ENCODE measurements at regions not wholly inside any gene's neighbourhood (a gene's known extent, or its start where the extent isn't known, plus 50 kb on each side); places are given as distances from the start of the nearest gene placed in this dataset.
"Not testable (repeated sequence)": the region's sequence is repeated elsewhere in the genome, so short reads cannot be mapped to it uniquely, and the experiment has no call there.

DNA sequence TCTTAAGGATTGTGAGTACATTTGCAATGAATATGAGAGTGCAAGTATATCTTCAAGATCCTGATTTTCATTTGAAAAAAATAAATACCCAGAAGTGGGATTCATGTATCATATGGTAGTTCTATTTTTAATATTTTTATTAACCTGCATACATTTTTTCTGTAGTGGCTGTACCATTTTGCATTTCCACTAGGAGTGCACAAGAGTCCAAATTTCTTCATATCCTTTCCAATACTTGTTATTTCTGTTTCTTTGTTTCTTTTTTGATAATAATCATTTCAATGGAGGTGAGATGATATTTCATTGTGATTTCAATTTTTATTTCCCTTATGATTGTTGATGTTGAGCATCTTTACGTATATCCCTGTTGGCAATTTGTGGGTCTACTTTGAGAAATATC is 759.8 kb upstream of the CNTN5 start:
- no peak for FAIRE-seq

DNA sequence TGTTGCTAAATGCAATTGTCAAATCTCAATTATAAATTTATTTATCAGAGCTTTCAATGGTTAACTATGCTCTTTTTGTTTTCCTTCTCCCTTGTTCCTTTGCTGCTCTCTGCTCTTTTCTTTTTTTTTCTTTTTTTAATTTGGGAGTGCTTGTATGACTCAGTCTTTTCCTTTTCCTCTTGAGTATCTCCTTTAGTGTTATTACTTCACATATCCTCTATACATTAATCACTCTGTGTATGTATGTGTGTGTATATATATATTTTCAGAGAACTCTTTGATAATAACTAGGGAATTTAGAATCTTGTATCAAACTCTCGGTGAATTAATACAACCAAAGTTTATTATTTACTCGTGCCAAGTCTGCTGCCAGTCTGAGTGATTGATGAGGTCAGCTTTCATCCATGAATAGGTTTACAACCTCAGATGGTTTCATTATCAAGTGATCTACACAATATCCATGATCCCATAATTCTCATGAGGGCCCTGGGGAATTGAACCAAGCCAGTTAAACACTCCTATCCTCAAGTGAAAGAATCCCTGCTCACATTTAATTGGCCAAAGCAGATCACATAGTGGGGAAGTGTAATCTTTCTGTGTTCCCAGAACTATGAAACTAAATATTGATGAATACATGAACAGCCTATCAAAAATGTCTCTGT is 743.4 kb upstream of the CNTN5 start:
- no peak for FAIRE-seq

- no peak for FAIRE-seq
Measured at GRCh38 chr11:98289617-98290263, 731.0 kb upstream of the CNTN5 start.

- FAIRE-seq = no peak
Measured at GRCh38 chr11:98296091-98296880, 724.5 kb upstream of the CNTN5 start.

DNA sequence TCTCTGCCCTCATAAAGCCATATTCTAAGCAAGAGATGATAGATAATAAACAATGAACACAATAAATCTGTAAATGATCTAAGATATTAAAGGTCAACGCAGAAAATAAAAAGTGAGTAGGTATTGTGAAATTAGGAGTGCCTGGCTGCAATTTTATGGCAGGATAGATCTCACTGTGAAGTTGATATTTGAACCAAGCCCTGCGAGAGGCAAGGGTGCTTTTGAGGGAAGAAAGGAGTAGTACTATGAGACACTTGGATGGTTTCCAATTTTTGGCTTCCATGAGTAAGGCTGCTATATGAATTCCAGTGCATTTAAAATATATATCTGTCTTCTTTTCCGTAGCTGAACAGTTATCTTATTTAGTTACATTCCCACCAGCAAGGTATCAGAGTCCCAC is 720.0 kb upstream of the CNTN5 start:
- no peak for FAIRE-seq

DNA sequence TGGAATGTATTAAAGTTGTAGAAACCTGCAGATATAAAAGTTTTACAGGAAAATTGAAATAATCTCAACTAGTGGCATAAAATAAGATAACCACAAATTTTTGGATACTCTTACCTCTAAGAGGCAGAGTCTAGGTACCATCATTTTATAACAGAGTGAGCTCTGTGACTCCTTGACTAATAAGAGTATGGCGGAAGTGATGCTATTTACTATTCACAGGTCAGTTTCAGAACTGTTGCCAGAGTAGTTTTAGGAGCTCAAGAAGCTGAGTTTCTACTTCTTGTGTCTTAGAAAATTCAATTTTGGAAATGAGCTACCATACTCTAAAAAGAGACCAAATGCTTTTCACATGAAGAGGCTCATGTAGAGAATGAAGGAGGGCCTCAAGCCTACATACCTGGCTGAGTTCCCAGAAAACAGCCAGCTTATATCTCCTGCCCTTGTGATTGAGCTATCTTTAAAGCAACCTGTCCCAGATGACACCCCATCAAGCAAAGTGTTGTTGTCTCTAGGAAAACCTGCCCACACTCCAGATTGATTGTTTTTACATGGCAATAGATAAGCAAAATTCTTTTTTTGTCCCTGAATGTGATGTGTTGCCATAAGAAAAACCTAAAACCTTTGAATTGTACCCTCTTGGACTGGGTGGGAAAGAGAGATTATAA is 712.8 kb upstream of the CNTN5 start:
- FAIRE-seq = no peak

GRCh38 chr11:98330306-98330705 is 690.4 kb upstream of the CNTN5 start:
- not testable (repeated sequence) for FAIRE-seq

DNA sequence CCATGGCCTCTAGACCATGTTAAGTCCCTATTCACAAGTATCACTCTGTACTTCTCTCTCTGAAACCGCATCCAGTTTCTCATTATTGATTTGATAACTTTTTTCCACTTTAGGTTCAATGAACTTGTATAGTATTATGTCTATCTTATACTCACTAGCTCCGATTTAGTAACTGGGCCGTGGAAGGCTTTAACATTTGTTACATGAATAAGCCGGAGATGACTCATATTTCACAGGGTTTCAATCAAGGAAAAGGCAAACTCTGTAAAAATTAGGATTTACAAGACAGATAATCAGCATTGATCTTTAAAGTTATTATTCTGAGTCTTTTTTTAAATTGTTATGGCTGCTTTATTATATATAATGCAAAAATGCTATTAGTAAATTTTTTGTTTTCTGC is 662.2 kb upstream of the CNTN5 start:
- no peak for FAIRE-seq

DNA sequence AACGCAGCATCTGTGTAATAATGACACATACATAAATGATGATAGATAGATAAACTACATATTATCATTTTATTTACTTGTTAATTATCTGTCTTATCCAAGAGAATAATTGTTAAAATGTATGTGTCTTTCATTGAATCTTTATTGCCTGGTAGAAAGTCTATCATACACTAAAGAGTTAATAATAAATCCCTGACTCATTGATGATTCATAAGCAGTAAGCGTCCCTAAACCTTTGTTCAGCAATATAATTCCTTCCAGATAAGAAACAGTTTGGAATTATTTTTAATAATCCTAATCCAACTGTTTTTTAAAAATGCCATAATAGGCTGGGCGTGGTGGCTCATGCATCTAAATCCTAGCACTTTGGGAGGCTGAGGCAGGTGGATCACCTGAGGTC is 655.6 kb upstream of the CNTN5 start:
- FAIRE-seq = no peak

DNA sequence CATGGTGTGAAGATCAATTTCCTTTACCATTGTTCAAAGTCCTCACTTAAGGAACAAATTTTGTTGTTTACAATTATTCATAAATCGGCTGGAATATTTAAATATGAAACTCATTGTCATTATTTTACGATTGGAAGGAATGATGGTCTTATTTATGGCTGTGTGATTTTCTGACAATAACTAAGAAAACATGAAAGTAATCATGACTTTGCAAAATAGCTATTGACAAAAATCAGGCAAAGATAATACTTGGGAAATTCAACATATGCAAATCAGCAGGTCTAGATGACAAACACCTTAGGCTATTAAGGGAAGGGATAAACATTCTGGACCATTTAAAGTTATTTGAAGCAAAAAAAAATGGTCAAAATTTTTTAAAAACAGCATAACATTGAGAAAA is 654.8 kb upstream of the CNTN5 start:
- no peak for FAIRE-seq

GRCh38 chr11:98390391-98390790 is 630.4 kb upstream of the CNTN5 start:
- no peak for FAIRE-seq

DNA sequence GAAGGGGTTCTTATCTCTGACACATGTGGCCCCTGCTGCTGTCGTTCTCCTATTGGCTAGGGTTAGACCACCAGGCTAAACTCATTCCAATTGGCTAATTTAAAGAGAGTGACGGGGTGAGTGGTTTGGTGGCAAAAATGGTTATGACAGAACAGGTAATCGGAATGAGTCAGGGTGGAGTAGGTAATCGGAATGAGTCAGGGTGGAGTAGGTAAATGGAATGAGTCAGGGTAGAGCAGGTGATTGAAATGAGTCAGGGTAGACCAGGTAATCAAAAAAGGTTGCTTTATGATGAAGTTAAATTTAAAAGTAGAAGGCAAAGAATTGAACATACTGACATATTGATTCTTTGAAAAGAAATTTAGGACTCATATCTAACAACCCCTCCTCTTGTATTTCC is 626.2 kb upstream of the CNTN5 start:
- FAIRE-seq = not testable (repeated sequence)

DNA sequence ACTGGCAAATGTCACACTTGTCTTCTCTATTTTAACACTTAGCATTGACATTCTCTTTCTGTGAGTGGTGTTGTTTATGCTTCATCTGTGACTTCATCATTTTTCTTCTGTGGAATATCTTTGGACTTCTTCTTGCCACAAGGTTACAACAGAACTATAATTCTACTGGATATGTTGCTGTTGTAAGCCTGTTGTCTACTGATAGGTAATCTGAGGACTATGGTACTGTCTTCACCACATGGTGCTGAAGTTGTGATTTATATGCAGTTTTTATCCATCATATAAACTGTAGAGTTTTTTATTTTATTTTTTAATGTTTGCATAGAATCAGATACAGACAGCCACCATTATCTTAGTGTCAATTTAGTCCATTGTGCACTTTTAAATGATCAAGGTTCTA is 622.2 kb upstream of the CNTN5 start:
- no peak for FAIRE-seq

DNA sequence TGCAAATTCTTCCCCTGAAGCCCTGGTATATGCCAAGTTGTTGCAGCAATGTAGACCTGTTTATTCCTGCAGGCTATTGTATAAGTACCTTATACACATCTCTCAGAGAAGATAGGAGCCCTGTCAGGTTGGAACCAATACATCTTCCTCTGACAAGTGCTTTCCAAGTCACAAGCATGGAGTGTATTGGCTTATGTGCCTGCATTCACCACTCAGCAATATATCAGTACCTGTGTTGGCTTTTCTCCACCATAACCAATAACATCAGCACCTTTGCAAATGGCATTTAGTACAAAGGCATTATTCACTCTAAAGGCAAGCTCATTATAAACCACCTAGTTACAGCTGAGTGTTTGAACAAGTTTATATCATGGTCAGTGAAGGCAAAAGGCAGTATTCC is 611.7 kb upstream of the CNTN5 start:
- FAIRE-seq = no peak

DNA sequence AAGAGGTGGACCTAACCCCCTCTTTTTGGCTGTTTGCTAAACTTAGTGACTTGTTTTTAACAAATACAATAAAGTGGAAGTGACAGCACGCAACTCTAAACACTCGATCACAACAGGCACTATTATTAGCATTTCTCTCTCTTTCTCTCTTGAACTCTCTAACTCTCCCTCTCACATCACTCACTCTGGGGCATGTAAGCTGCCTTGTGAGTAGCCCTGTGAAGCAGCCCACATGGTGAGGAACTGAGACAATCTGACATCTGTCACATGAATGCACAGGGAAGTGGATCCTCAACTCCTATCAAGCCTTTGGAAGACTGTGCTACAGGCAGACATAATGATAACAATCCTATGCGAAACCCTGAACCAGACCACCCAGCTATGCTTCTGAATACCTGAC is 609.0 kb upstream of the CNTN5 start:
- no peak for FAIRE-seq

DNA sequence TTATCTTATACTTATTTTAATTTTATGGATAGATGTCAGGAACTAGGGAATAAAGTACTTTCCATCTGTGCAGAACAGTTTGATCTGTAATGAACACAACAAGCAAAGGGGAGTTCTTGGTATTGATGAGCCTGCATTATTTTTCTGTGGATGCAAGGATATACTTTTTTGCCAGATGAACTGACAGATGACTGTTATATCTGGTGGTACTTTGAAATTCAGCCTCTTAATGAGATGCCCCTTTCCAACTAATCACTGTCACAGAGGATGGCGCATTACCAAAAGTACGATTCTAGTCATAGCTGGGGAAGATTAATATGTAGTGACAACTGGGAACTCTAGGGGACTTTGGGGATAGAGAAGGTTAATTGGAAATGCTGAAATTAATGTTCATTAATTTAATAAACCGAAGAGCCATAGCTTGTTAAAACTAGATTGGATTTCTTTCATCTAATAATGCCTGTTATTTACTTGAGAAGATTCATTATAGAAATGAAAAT is 603.4 kb upstream of the CNTN5 start:
- FAIRE-seq = no peak

DNA sequence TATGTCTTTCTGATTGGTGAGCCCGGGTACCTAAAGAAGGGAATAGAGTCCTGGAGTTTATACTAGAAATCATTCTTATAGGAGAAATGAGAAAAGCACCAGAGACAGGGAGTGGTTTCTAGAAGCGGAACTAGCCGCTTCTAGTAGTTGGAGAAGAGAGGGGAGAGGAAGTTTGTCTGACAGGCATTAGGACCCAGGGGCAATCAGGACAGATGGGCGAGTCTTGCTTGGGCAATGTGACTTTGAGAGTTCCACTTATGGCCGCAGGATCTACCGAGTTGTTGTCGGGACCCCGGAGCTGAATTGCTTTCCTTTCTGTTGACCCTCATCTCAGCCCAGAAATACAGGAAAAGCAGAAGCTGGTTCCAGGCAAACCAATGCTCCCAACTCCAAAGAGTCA is 596.8 kb upstream of the CNTN5 start:
- FAIRE-seq = no peak

DNA sequence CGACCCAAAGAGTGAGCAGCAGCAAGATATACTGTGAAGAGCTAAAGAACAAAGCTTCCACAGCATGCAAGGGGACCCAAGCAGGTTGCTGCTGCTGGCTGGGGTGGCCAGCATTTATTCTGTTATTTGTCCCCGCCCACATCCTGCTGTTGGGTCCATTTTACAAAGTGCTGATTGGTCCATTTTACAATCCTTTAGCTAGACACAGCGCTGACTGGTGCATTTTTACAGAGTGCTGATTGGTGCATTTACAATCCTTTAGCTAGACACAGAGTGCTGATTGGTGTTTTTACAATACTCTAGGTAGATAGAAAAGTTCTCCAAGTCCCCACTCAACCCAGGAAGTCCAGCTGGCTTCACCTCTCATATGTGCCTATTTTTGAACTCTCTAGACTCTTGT is 596.0 kb upstream of the CNTN5 start:
- not testable (repeated sequence) for FAIRE-seq

- no peak for FAIRE-seq
Measured at GRCh38 chr11:98431463-98432359, 589.0 kb upstream of the CNTN5 start.

GRCh38 chr11:98434296-98434695 is 586.5 kb upstream of the CNTN5 start:
- no peak for FAIRE-seq

DNA sequence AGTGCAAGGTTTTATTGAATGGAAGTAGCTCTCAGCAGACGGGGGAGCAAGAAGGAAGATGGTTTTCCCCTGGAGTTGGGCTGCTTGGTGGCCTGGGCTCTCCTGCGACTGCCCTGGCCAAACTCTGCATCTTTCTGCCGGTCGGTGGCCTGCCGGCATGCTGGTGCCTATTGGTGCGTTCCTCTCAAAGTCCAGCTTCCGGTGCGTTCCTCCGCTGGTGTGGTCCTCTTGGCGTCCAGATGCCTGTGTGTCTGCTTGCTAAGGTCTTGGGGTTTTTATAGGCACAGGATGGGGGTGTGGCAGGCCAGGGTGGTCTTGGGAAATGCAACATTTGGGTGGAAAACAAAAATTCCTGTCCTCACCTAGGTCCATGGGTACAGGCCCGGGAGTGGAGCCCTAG is 567.4 kb upstream of the CNTN5 start:
- FAIRE-seq = no peak

Measured in G401.6 (cell line).